GM12873 (cell line): ENCODE measurements at regions not wholly inside any gene's neighbourhood (a gene's known extent, or its start where the extent isn't known, plus 50 kb on each side); places are given as distances from the start of the nearest gene placed in this dataset.

Experiments used
- TF ChIP-seq, protein P1 (sequence below): IDR thresholded peaks from 2 replicates; pipeline ENCODE4 v1.5.1; 2012; ENCODE audit warnings: low read depth, mild to moderate bottlenecking, moderate library complexity, low read length, control low read depth; ENCODE audit not compliant: insufficient read depth; ENCODE audit errors: missing control alignments

DNA sequence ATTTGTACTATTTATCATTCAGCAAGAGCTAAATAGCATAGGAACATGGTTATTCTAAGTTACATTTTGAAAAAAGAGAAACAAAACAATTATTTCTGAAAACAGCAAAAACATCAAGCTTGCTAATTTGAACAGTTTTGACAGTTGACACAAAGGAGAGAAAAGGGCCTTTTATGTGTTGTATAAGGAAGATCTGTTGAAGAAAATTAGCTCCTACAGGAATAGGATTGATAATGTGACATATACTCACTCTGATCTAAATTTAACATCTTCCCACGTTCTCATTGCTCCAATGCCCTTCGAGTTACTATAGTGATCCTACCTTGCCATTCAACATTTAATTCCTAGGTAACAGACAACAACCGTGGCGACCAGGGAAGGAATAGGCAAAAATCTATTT, 61.4 kb upstream of the BTG3 start:
- TF ChIP-seq, protein P1, sequence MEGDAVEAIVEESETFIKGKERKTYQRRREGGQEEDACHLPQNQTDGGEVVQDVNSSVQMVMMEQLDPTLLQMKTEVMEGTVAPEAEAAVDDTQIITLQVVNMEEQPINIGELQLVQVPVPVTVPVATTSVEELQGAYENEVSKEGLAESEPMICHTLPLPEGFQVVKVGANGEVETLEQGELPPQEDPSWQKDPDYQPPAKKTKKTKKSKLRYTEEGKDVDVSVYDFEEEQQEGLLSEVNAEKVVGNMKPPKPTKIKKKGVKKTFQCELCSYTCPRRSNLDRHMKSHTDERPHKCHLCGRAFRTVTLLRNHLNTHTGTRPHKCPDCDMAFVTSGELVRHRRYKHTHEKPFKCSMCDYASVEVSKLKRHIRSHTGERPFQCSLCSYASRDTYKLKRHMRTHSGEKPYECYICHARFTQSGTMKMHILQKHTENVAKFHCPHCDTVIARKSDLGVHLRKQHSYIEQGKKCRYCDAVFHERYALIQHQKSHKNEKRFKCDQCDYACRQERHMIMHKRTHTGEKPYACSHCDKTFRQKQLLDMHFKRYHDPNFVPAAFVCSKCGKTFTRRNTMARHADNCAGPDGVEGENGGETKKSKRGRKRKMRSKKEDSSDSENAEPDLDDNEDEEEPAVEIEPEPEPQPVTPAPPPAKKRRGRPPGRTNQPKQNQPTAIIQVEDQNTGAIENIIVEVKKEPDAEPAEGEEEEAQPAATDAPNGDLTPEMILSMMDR, result no peak

DNA sequence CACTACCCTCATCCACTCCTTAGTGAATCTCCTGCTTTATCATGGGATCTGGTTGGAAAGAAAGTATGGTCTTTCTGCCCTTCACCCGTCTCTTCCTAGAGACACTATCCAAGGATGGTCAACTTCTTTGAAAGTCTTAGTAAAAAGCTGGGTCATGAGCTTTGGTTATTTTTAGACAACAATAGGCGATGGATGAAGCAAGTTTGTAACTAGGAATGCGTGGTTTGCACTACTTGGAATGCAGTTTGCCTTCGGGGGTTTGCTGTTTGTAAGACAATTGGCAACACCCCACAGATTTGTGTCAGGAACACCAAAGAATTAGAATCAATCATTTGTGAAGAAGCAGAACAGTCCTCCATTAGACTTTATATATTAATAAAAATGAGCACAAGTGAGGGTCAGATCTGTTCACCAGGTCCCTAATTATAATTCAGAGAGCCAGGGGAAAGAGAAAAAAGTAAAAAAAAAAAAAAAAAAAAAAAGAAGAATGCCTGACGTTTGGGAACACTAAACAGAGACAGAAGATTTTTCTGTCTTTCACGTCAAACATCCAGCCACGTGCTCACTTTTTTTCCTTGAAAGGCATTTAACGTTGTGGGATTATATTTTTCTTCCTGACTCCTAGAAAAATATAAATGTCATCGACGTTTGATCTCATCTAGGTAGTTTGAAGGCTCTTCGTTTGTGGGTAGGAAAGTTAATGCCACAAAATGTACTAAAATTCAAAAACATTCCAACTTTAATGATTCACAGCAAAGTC, 60.7 kb upstream of the BTG3 start:
- TF ChIP-seq, protein P1, result no peak

DNA sequence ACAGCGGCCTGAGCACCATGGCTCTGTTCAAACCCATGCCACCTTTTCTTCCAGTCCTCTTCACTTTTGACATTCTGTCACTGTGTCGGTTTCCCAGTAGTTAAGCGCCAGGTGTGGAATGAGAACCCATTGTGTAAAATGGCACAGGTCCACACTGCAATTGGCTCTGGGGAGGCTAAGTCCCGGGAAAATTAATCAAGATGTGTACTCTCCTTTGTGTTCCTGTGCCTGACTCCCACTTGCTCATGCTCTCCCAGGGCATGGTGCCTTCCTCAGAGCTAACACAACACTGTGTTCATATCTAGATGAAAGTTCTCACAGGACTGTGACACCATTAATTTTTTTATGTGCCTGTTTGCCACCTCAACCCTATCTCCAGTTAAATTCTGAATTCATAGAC, 59.0 kb upstream of the BTG3 start:
- TF ChIP-seq, protein P1, result no peak

DNA sequence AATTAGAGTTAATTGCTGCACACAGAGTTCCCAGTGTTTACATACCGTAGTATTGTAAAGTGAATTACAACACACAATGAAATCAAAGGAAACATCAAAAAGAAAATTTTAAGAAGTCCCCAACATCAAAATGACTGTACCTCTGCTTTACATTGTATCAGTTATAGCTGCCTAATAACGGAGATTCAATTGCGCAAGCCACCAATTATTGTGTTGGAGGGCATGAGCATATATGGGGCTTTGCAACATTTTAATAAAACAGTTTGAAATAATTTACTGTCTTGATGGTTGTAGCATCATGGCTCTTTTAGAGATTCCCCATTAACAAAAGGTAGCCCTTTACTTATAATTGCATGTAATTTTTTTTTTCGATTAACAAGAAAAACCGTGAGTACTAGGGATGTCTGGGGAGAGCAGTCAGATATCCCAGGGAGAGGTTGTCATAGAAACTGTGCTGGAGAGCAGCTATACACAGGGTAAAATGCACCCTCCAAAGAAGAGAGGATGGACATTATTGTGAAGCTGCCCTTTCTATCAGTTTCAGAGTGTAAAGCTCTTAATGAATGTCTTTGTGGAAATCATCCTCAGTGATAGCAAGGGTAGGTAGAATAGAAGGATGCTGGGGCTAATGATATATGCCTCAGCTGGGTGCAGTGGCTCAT, 55.9 kb upstream of the BTG3 start:
- TF ChIP-seq, protein P1, result no peak

DNA sequence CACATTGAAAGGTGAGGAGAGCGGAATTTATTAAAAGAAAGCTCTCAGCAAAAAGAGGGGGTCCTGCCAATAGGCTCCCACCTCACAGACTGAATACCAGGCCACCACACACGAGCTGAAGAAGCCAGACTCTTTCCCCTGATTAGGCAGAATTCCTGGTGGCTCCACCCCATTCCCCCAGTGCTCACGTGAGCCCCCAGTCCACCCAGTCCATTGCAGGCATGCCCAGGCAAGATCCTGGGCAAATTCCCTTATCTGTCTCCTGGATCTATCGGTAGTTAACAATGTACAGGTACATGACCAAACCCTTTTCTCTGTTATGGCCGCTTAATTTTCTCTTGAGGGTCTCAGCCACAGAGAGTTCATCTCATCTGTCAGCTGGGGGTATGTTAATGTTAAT, 54.6 kb upstream of the BTG3 start:
- TF ChIP-seq, protein P1, result no peak
